Activated CD8-positive, alpha-beta T cell treated with anti-CD3 and anti-CD28 coated beads for 36 hours (primary cell): ENCODE measurements at regions not wholly inside any gene's neighbourhood (a gene's known extent, or its start where the extent isn't known, plus 50 kb on each side); places are given as distances from the start of the nearest gene placed in this dataset.

Experiments used
- ATAC-seq: fragments of 200-7000 bp; cut with Tn5 transposase; one replicate; pipeline ENCODE4 v1.10.0; 2021; ENCODE audit warnings: mild to moderate bottlenecking, moderate library complexity
- CTCF ChIA-PET: fragments of 350-600 bp; sonication (Branson Sonifier 250); formaldehyde crosslinking; loops from one replicate; lab custom pipeline; 2021; ENCODE audit warnings: antibody characterized with exemption; lab: Charles Lee
- POLR2A ChIA-PET: fragments of 350-600 bp; sonication (Branson Sonifier 250); formaldehyde crosslinking; loops from one replicate; lab custom pipeline; 2021; ENCODE audit warnings: antibody characterized with exemption; lab: Charles Lee
- DNase-seq: peaks from one replicate; pipeline ENCODE4 v3.0.0-alpha.2; 2020
- H3K27ac Mint-ChIP-seq: one replicate; pipeline ENCODE4 v1.8.0; 2021; ENCODE audit warnings: mild to moderate bottlenecking, mixed read lengths
- H3K27me3 Mint-ChIP-seq: one replicate; pipeline ENCODE4 v1.8.0; 2021; ENCODE audit warnings: mixed read lengths
- H3K36me3 Mint-ChIP-seq: one replicate; pipeline ENCODE4 v1.8.0; 2021; ENCODE audit warnings: low read depth, mixed read lengths
- H3K4me1 Mint-ChIP-seq: one replicate; pipeline ENCODE4 v1.8.0; 2021; ENCODE audit warnings: low read depth, mixed read lengths
- H3K4me3 Mint-ChIP-seq: one replicate; pipeline ENCODE4 v1.8.0; 2021; ENCODE audit warnings: mild to moderate bottlenecking, moderate library complexity, mixed read lengths
- H3K9me3 Mint-ChIP-seq: one replicate; pipeline ENCODE4 v1.8.0; 2021; ENCODE audit warnings: mixed read lengths
- CTCF ChIP-seq: fragments of 200-600 bp; IDR thresholded peaks from one replicate; pipeline ENCODE4 v1.8.0; 2022; ENCODE audit warnings: antibody characterized with exemption, mild to moderate bottlenecking
- intact Hi-C: fragments of 100-400 bp; cut with micrococcal nuclease; formaldehyde crosslinking; loops from one replicate; pipeline ENCODE4 v1.10.0; 2022

- Mint-ChIP-seq H3K4me3 (no peak overlapping the region), H3K36me3 (no peaks in the 10 kb centered on the region), H3K4me1 (no peaks in the 10 kb centered on the region), H3K27me3 (no peaks in the 10 kb centered on the region), H3K27ac (no peak overlapping the region), H3K9me3 (no peaks in the 10 kb centered on the region)
- intact Hi-C loops = no loop called here
- no peak for ATAC-seq
- DNase-seq = no peak
- ChIA-PET CTCF (interaction anchor here (0.6 kb wide), 1 partner anchor 457 kb away, joined by 3 read pairs; no protein-coding TSS in a partner anchor), POLR2A (no interaction called here)
- no peak for TF ChIP-seq CTCF
Observed at GRCh38 chr6:169139179-169139971, 114.3 kb downstream of the THBS2 start.

GRCh38 chr6:169132352-169132940 lies 121.2 kb downstream of the THBS2 start:
- no peaks in the 10 kb centered on the region for H3K4me1 Mint-ChIP-seq
- TF ChIP-seq CTCF = no peak

GRCh38 chr6:169131390-169131789 lies 122.3 kb downstream of the THBS2 start:
- POLR2A ChIA-PET = no interaction called here
- peaks cover 2% of the 10 kb centered on the region for H3K9me3 Mint-ChIP-seq
- no peaks in the 10 kb centered on the region for H3K4me1 Mint-ChIP-seq
- intact Hi-C loops = no loop called here
- no peak overlapping the region for H3K27ac Mint-ChIP-seq
- H3K36me3 Mint-ChIP-seq = no peaks in the 10 kb centered on the region
- TF ChIP-seq CTCF = no peak
- ATAC-seq (no peak), DNase-seq (no peak)
- no peak overlapping the region for H3K4me3 Mint-ChIP-seq
- H3K27me3 Mint-ChIP-seq = peaks cover 5% of the 10 kb centered on the region
- CTCF ChIA-PET = no interaction called here

More at GRCh38 chr6:169132352-169132940, 121.2 kb downstream of the THBS2 start:
- intact Hi-C loops = no loop called here
- ATAC-seq (no peak), DNase-seq (no peak)
- CTCF ChIA-PET = interaction anchor here (0.9 kb wide), 1 partner anchor 380 kb away, joined by 3 read pairs; no protein-coding TSS in a partner anchor
- H3K9me3 Mint-ChIP-seq = peaks cover 2% of the 10 kb centered on the region
- POLR2A ChIA-PET = no interaction called here
- H3K36me3 Mint-ChIP-seq = no peaks in the 10 kb centered on the region
- H3K27me3 Mint-ChIP-seq = peaks cover 5% of the 10 kb centered on the region
- no peak overlapping the region for H3K4me3 Mint-ChIP-seq
- H3K27ac Mint-ChIP-seq = no peak overlapping the region

GRCh38 chr6:169130113-169130512 lies 123.5 kb downstream of the THBS2 start:
- no peak for DNase-seq
- intact Hi-C loops = no loop called here
- Mint-ChIP-seq H3K9me3 (peaks cover 2% of the 10 kb centered on the region), H3K27ac (no peak overlapping the region), H3K36me3 (no peaks in the 10 kb centered on the region), H3K27me3 (peaks cover 5% of the 10 kb centered on the region), H3K4me1 (no peaks in the 10 kb centered on the region), H3K4me3 (no peak overlapping the region)
- ChIA-PET CTCF (no interaction called here), POLR2A (no interaction called here)
- TF ChIP-seq CTCF = no peak
- no peak for ATAC-seq

GRCh38 chr6:169121013-169121412 lies 132.6 kb downstream of the THBS2 start:
- POLR2A ChIA-PET = no interaction called here
- Mint-ChIP-seq H3K36me3 (no peaks in the 10 kb centered on the region), H3K4me3 (no peak overlapping the region), H3K9me3 (no peaks in the 10 kb centered on the region), H3K4me1 (no peaks in the 10 kb centered on the region), H3K27me3 (peaks cover 2% of the 10 kb centered on the region), H3K27ac (no peak overlapping the region)
- DNase-seq (no peak), ATAC-seq (no peak)
- CTCF ChIA-PET = no interaction called here
- no peak for TF ChIP-seq CTCF
- intact Hi-C loops = no loop called here
